Bronchial epithelial cell (primary cell): ENCODE measurements at regions not wholly inside any gene's neighbourhood (a gene's known extent, or its start where the extent isn't known, plus 50 kb on each side); places are given as distances from the start of the nearest gene placed in this dataset.

Experiments used
- DNase-seq: peaks from one replicate; pipeline ENCODE4 v3.0.0-alpha.2; 2010; ENCODE audit warnings: low read depth
- FAIRE-seq: peaks from 2 replicates; lab custom pipeline; 2011; peaks lifted over from hg19 to GRCh38; lab: Jason Lieb, UNC
- H3K27me3 ChIP-seq: 2 replicates; pipeline ENCODE4 v1.5.1; 2011; ENCODE audit warnings: low read length; ENCODE audit not compliant: control insufficient read depth, insufficient read depth
- H3K36me3 ChIP-seq: 2 replicates; pipeline ENCODE4 v1.5.1; 2011; ENCODE audit warnings: low read length; ENCODE audit not compliant: control insufficient read depth, insufficient read depth
- H3K4me3 ChIP-seq: 2 replicates; pipeline ENCODE4 v1.5.1; 2011; ENCODE audit warnings: mild to moderate bottlenecking, low read depth, low read length, control low read depth
- CTCF ChIP-seq: IDR thresholded peaks from 2 replicates; pipeline ENCODE4 v1.5.1; 2011; ENCODE audit warnings: mild to moderate bottlenecking, moderate library complexity, low read length, control low read depth, inconsistent platforms; ENCODE audit not compliant: insufficient read depth, severe bottlenecking

- DNase-seq (no peak), FAIRE-seq (no peak)
- TF ChIP-seq CTCF: no peak
Measured at GRCh38 chr2:226187156-226187555, 612.5 kb downstream of the IRS1 start.

GRCh38 chr2:226185616-226186211 is 613.9 kb downstream of the IRS1 start:
- no peaks in the 10 kb centered on the region for H3K27me3 ChIP-seq
- FAIRE-seq (no peak), DNase-seq (peak; percentile 86)

More at GRCh38 chr2:226187156-226187555, 612.5 kb downstream of the IRS1 start:
- Histone ChIP-seq H3K36me3 (no peaks in the 10 kb centered on the region), H3K4me3 (no peak overlapping the region), H3K27me3 (no peaks in the 10 kb centered on the region)

GRCh38 chr2:226184940-226185615 is 614.5 kb downstream of the IRS1 start:
- no peak for FAIRE-seq
- H3K27me3 ChIP-seq: no peaks in the 10 kb centered on the region
- DNase-seq: peak; percentile 7

More at GRCh38 chr2:226185616-226186211, 613.9 kb downstream of the IRS1 start:
- no peaks in the 10 kb centered on the region for H3K36me3 ChIP-seq
- no peak overlapping the region for H3K4me3 ChIP-seq
- TF ChIP-seq CTCF: no peak

GRCh38 chr2:226184540-226184939 is 615.1 kb downstream of the IRS1 start:
- no peaks in the 10 kb centered on the region for H3K27me3 ChIP-seq
- no peak for FAIRE-seq
- DNase-seq: no peak
- no peak for TF ChIP-seq CTCF
- no peaks in the 10 kb centered on the region for H3K36me3 ChIP-seq
- H3K4me3 ChIP-seq: no peak overlapping the region

More at GRCh38 chr2:226184940-226185615, 614.5 kb downstream of the IRS1 start:
- TF ChIP-seq CTCF: no peak
- Histone ChIP-seq H3K4me3 (no peak overlapping the region), H3K36me3 (no peaks in the 10 kb centered on the region)

GRCh38 chr2:226183550-226183949 is 616.1 kb downstream of the IRS1 start:
- Histone ChIP-seq H3K4me3 (no peak overlapping the region), H3K27me3 (no peaks in the 10 kb centered on the region), H3K36me3 (no peaks in the 10 kb centered on the region)
- DNase-seq (no peak), FAIRE-seq (no peak)
- TF ChIP-seq CTCF: no peak

- H3K4me3 ChIP-seq: no peak overlapping the region
- H3K27me3 ChIP-seq: no peaks in the 10 kb centered on the region
- FAIRE-seq (no peak), DNase-seq (no peak)
- H3K36me3 ChIP-seq: no peaks in the 10 kb centered on the region
- no peak for TF ChIP-seq CTCF
Measured at GRCh38 chr2:226183033-226183432, 616.6 kb downstream of the IRS1 start.
